ENCODE measurements at regions not wholly inside any gene's neighbourhood (a gene's known extent, or its start where the extent isn't known, plus 50 kb on each side); places are given as distances from the start of the nearest gene placed in this dataset.

DNA sequence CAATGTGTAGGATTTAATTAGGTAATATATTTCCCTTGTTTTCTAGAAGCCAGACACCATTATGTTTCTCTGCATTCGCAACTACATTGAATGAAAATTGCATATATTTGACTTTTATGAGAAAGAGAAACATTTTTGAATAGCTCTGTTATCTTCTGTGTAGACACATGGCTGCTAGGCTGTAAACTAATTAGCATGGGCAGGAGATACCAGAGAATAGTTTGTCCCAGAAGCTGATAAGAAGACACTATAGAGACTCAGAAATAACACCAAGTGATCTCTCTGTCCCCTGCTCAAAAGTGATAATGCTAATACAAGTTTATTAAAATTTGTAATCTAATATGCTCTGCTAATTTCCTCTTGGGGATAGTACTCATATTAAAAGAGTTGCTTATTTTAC lies 198.0 kb upstream of the TUSC1 start:
- TF ChIP-seq, protein P1, sequence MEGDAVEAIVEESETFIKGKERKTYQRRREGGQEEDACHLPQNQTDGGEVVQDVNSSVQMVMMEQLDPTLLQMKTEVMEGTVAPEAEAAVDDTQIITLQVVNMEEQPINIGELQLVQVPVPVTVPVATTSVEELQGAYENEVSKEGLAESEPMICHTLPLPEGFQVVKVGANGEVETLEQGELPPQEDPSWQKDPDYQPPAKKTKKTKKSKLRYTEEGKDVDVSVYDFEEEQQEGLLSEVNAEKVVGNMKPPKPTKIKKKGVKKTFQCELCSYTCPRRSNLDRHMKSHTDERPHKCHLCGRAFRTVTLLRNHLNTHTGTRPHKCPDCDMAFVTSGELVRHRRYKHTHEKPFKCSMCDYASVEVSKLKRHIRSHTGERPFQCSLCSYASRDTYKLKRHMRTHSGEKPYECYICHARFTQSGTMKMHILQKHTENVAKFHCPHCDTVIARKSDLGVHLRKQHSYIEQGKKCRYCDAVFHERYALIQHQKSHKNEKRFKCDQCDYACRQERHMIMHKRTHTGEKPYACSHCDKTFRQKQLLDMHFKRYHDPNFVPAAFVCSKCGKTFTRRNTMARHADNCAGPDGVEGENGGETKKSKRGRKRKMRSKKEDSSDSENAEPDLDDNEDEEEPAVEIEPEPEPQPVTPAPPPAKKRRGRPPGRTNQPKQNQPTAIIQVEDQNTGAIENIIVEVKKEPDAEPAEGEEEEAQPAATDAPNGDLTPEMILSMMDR (IDR thresholded peaks at IDR 0.05), result no peak
- TF ChIP-seq POLR2A (IDR thresholded peaks at IDR 0.05), result no peak
